ENCODE measurements at regions not wholly inside any gene's neighbourhood (a gene's known extent, or its start where the extent isn't known, plus 50 kb on each side); places are given as distances from the start of the nearest gene placed in this dataset.
"Not testable (repeated sequence)": the region's sequence is repeated elsewhere in the genome, so short reads cannot be mapped to it uniquely, and the experiment has no call there.

DNA sequence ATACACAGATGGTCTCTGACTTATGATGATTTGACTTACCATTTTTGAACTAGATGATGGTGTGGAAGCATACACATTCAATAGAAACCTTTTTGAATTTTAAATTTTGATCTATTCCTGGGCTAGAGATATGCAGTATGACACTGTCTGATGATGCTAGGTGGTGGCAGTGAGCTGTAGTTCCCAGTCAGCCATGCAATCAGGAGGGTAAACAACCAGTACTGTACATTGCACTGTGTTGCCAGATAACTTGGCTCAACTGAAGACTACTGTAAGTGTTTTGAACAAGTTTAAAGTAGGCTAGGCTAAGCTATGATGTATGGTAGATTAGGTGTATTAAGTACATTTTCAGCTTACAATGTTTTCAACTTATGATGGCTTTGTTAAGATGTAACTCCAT lies 859.1 kb upstream of the ARRDC3 start:
- no peak for DNase-seq

DNA sequence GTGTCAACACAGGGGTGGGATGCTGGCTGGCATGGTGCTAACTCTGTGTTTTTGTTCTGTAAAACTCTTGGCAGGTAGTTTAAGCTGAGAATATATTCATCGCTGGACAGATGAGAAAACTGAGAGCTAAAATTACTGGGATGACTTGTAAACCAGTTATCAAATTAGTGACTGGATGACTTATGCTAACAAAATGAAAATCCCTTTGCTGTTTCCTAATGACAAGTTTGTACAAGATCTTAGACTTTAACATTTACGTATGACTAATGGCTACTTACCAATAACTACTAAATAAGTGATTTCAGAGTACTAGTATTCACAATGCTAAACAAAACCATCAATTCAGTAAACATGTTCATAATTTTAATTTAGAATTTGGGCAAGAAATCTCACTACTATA lies 854.8 kb upstream of the ARRDC3 start:
- DNase-seq: no peak

DNA sequence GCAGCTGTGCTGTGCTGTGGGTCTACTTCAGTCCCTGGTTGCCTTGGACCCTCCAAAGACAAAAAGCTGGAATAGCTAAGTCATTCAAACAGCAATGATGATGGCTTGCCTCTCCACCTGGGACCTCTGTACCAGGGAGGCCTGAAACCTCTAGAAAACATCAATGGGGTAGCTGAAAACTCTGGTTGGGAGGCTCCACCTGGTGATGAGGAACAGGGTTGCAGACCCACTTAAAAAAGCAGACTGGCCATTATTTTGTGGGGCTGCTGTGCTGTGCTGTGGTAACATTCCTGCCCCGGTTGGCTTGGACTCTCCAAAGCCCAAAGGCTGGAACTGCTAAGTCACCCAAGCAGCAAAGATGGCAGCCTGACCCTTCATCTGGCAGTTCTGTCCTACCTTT lies 839.3 kb upstream of the ARRDC3 start:
- DNase-seq: no peak

DNA sequence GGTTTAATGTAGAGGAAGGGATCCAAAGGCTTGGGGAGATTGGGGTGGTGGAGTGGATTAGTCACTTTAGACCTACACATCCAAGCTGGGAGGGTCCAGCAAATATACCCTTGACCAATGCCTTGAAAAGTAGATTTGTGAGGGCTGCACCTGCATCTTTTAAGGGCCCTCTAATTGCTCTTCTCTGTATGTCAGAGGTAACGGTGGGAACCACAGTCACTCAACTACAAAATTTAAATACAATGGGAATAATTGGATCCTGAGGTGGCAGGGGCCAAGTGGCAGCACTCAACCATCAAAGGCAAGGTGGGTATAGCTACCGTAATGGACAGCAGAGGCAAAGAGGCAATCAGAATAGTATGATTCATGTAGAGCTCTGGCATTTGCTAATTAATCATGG lies 833.7 kb upstream of the ARRDC3 start:
- DNase-seq: not testable (repeated sequence)

DNA sequence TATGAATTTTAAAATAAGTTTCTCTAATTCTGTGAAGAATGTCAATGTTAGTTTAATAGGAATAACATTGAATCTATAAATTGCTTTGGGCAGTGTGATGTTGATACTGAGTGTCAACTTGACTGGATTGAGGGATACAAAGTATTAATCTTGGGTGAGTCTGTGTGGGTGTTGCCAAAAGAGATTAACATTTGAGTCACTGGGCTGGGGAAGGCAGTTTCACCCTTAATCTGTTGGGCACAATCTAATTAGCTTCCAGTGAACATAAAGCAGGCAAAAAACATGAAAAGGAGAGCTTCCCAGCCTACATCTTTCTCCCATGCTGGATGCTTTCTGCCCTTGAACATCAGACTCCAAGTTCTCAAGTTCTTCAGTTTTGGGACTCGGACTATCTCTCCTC lies 832.0 kb upstream of the ARRDC3 start:
- no peak for DNase-seq

DNA sequence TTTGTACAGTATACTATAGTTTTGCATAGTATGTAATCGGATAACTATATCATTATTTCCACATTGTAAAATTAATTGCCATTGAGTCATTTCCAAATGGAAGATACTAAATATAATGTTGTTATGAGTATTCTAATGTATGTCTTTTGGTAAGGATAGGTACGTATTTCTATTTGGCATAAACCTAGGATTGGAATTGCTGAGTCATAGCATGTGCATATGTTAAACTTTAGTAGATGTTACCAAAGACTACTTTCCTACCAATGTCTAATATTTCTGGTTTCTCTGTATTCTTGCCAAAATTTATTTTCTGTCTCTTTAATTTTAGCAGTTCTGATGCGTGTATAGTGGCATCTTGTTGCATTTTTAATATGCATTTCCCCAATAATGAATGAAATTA lies 825.1 kb upstream of the ARRDC3 start:
- DNase-seq: no peak

DNA sequence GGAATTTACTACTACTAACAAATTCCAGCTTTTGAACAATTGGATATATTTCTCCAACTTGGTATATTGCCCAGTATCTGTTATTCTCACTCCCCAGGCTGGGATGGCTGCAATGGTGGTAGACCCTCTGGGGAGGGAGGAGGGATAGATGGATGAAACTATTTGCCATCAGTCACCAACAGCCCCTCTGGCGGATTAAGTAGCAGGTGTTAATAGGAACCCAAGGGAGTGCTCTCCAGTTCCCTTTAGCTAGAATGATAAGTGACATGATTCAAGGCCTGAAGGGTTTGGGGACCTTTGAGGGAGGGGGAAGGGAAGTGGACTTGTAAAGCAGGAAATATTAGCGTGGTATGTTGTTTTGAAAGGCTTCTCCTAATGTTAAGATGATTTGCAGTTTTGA lies 824.0 kb upstream of the ARRDC3 start:
- DNase-seq: no peak

DNA sequence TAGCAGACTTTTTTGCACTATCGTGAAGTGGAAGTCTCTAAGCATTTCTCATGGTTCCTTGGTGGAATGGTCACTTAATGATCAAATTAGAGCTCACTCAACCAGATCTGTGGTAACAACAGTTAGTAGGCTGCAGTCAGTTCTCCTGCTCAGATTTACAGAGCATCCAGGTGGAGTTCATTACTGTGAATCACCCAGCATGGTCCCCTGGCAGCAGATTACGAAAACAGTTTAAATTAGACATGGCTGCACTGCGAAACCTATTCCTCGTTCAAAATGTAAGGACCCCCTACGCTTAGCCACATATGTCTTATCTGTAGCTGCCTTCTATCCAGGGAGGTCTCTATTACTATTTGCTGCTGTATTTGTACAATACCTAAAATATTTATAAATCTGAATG lies 823.6 kb upstream of the ARRDC3 start:
- no peak for DNase-seq

DNA sequence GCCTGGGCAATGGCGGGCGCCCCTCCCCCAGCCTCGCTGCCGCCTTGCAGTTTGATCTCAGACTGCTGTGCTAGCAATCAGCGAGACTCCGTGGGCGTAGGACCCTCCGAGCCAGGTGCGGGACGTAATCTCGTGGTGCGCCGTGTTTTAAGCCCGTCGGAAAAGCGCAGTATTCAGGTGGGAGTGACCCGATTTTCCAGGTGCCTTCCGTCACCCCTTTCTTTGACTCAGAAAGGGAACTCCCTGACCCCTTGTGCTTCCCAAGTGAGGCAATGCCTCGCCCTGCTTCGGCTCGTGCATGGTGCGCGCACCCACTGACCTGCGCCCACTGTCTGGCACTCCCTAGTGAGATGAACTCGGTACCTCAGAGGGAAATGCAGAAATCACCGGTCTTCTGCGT lies 815.9 kb upstream of the ARRDC3 start:
- DNase-seq: not testable (repeated sequence)

DNA sequence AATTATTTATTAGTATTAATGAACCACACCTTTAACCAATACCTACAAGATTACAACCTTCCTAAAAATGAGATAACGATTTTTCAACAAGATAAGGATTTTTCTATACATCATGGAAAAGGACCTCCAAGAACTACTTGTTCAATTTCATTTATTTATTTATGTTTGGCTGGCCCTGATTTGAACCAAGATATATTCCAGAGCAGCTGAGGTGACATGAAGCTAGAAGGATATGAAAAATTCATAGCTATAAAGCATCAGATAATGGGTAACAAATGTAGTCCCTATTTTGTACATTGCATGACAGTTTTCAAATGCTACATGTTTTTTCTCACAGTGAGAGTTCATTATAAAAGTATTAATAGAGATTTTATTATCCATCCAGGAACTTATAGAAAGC lies 798.5 kb upstream of the ARRDC3 start:
- DNase-seq: no peak

DNA sequence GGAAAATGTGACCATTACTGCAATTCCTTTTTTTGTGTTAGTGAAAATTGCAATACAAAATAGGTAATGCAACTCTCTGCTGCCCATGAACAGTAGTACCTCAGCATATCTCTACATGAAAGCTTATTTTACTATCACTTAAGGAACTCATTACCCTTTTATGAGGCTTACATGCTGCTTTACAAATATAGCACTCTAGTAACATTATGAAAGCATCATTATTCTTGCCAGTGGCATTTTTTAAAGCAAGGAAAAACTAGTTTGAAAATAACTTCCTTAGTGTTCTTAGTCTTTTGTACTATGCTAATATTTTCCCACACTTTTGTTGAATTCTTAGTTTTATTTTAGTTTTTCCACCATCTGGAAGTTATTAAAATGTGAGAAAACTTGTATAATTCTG lies 797.3 kb upstream of the ARRDC3 start:
- DNase-seq: no peak

DNA sequence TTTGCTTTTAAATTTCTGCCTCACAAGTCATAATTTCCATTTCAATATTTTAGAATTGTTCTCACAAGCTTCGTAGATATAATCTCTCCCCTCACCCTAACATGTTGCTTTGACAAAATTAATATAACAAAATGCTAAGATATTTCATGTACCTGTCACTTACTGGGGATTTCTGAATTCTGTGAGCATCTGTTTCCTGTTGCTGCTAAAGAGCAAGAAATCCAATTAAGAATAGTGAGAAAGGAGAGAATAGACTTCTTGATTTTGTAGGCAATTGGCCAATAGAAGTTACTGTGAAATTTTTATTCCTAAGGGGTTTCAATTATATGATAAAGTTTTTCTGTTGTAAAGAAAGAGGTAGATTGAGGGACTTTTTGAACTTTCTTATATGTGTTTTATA lies 796.5 kb upstream of the ARRDC3 start:
- DNase-seq: no peak

DNA sequence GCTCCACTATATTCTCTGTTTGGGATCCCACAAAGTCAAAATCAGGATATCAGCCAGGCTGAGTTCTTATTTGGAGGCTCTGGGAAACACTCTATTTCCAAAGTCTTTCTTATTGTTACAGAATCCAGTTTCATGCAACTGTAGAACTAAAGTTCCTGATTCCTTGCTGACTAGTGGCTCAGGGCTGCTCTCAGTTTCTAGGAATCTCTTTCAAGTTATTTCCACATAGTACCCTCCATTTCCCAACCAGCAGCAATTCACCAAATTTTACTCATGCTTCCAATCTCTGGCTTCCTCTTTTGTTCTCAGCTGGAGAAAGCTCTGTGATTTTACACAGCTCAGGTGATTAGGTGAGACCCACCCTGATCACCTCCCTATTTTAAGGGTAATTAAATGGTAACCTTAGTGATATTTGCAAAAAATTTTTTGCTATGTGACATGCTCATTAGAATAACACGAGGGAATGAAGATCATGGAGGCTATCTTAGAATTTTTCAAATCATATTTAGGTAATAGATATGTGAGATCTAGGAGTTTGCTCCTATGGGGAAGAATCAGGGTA lies 794.9 kb upstream of the ARRDC3 start:
- DNase-seq: no peak

DNA sequence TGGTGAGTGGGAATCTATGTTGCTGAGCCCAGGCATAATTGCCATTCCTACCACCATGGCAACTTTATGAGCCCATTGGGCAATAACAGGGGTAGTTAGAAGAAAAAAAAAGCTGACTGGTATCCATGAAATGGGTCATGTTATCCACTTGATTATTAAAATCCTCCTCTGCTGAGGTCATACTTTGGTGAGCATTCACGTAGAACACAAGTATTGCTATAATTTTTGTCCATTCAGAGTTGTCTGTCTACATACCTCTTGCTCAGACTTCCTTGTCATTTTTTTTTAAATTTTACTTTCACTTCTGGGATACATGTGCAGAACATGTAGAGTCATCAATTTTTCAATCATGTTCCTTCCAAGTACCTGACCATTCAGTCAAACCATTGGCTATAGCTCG lies 780.8 kb upstream of the ARRDC3 start:
- DNase-seq: no peak

DNA sequence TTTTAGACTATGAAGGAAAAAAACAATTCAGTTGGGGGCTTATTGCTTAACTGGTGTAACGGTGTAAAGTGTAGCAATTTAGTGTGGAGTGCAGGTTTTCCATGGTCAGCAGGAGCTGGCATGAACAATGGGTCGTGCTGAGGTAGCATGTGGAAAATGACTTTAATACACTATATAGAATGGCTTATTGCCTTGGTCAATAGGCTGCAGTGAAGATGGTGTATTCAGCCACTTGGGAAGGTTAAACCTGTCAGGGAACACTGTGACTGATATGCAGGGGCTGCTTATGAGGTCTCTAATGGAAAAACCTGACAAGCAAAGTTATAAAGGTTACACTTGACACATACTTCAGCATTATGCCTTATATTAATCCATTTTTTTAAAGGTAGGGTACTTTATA lies 764.7 kb upstream of the ARRDC3 start:
- DNase-seq: no peak

DNA sequence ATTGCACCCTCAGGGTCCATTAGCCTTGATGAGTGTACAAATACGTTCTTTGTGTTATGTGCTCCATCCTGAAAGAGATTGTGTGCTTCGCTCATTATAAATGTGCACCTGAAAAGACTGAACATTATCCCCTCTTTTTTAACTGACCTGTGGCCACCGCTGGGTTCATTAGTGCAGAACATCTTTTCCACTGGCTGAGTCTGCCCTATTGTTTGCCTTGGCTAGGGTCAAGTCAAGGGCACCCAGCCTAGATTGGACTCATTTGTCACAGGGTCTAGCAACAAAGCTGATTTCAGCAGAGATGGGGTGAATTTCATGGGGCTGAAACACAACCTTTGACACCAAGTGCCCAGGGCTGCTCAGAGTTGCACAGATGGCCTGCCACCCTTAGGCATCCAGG lies 764.1 kb upstream of the ARRDC3 start:
- no peak for DNase-seq

DNA sequence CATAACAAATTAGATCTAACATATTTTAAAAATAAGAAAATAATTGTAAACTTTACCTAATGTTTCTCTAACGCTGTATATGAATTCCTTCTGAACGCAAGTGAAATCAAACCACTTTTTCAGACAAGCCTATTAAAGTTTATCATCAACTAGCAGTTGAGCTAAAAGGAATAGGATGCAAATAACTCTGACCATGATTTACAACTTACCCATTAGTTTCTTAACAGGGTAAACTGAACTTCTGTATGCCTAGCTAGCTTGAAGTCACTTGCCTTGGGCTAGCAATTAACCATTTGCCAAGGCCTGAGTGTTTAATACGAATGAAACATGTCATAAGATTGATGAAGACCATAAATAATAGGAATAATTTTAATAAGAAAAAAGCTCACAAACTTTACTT lies 762.7 kb upstream of the ARRDC3 start:
- DNase-seq: no peak

DNA sequence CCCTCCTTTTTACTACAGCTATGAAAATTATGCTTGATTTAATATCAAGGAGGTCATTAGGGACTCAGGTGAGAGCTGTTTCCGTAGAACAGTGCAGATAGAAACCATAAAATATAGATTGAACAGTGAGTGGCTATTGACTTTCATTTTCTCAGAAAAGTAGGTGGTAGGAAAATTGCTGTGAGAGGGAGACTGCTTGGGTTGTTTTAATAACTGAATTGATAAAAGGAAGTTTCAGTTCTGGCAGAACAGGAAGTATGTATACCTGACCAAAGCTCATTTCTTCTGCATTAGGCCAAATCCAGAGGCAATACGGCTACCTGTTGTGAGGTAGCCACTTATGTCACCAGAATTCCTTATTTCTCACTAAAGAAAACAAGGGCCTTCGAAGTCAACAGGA lies 761.7 kb upstream of the ARRDC3 start:
- DNase-seq: no peak

DNA sequence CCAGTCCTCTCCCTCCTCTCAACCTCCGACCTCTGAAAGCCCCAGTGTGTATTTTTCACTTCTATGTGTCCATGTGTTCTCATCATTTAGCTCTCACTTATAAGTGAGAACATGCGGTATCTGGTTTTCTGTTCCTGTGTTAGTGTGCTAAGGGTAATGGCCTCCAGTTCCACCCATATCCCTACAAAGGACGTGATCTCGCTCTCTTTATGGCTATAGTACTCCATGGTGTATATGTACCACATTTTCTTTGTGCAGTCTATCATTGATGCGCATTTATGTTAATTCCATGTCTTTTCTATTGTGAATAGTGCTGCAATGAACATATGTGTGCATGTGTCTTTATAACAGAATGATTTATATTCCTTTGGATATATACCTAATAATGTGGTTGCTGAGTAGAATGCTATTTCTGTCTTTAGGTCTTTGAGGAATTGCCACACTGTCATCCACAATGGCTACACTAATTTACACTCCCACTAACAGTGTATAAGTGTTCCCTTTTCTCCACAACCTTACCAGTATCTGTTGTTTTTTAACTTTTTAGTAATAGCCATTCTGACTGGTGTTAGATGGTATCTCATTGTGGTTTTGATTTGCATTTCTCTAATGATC lies 749.3 kb upstream of the ARRDC3 start:
- DNase-seq: not testable (repeated sequence)

DNA sequence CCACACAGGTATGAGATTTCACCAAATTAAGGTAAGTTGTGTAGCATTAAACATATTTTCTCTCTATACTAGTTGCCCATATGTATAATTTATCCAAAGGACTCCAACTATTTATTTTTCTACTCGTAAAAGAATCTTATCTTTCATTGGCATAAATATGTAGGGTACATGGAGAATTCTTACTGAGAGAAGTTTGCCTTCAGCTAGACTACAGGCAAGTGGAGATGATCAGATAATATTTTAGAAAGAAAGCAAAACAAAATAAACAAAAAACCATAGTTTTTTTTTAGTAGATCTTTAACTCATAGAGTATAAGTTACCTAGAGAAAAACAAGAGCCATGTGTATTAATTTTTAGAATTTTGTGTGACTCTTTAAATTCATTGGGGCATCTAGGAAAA lies 743.1 kb upstream of the ARRDC3 start:
- no peak for DNase-seq

DNA sequence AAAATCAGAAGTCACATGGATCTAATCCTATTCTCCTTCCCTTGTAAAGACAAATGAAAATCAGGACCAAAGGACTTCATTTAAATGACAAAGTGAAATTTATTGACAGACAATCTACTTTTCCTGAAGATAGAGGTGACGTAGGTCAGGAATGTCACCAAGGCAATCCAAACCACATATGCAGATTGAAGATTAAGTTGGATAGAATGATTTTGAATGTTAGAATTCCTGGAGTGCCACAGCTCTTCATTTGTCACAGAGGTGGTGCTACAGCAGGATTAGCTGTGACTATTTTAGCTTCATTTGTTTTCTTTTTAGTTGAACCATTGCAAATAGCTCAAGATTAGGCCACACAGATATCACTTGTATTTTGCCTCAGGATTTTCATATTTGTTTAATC lies 736.0 kb upstream of the ARRDC3 start:
- no peak for DNase-seq

DNA sequence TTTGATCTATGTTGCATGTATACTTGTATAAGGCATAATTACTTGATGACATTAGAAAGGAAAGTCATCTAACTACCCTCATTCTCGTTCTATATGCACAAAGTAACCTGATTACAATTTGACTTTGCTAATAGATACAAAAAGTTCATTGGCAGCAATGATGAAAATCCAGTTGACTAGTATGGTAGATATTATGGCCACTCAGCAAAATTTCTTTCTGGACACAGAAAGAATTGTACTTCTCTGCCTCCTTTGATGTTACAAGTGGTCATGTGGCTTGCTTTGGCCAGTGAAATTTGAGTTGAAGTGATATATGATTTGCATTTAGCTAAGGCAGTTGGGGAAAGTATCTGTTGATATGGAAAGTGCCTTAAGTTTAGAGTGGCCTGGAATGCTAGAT lies 723.7 kb upstream of the ARRDC3 start:
- DNase-seq: no peak

DNA sequence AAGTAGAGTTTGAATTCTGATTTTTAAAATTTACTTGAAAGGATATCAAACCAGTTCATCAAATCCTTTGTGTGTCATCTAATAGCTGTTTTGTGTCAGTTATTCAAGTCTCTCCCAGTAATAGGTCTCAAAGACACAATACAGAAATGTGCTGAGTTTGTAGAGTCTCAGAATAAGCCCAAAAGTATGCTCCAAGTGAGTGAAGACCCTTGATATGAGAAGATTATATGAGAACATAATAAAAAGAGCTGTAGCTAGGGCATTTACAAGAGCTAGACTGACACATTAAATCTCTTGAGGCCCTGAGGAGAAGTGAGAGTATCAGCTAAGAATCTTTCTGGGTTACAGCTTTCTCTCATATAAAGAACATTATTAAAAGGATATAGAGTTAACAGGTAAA lies 721.0 kb upstream of the ARRDC3 start:
- no peak for DNase-seq

DNA sequence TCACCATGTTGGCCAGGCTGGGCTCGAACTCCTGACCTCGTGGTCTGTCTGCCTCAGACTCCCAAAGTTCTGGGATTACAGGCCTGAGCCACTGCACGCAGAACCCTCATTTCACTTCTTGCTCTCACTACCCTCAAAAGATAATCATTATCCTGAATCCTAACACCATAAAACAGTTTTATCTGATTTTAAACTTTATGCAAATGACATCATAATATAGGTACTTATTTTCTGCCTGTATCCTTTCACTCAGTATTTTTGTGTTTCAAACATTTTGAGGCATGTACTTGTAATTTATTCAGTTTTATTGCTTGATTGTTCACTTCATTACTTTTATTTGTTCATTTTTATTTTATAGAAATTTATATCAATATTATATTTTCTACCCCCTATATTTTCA lies 719.2 kb upstream of the ARRDC3 start:
- DNase-seq: no peak

DNA sequence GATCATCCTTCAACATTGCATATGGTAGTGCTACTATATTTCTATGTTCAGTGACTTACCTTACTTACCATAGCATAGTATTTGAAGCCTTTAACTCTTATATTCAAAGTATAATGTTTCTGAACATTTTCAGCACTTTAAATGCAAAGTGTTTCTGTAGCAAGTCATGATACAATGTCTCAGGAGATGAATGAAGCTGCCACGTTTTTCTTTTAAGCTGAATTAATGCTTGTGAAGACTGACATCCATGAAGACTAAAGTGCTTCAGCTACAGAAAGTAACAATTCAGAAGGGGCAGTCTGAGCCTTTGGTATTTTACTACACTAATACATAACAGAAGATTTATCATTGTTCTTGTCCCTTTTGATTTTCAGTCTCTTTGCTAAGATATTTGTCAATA lies 709.1 kb upstream of the ARRDC3 start:
- DNase-seq: no peak

All from islet precursor cell (in vitro differentiated cells).